Stimulated activated CD8-positive, alpha-beta memory T cell treated with anti-CD3 and anti-CD28 coated beads, Interleukin-4, amount 100 ng/mL, for 48 hours (primary cell): ENCODE measurements at regions not wholly inside any gene's neighbourhood (a gene's known extent, or its start where the extent isn't known, plus 50 kb on each side); places are given as distances from the start of the nearest gene placed in this dataset.

Experiments used
- DNase-seq: peaks from one replicate; pipeline ENCODE4 v3.0.0-alpha.2; 2020

DNA sequence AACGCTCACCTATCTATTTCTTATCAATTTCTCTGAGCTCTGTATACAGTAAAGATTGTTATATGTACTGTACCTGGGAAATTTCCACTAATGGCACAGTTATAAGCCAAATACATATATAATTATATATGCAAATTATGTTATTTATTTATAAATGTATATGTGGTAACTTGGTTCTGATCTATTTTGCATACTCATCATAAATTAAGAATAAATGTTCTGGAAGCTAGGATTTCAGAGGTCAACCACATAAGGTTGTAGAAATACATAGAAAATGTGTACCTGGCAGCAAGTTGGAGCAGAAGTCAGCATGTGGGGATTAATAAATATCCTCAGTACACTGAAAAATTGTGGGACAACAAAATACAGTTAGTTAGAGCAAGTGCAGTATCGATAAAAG, 353.7 kb upstream of the ZNF521 start:
- DNase-seq: no peak

DNA sequence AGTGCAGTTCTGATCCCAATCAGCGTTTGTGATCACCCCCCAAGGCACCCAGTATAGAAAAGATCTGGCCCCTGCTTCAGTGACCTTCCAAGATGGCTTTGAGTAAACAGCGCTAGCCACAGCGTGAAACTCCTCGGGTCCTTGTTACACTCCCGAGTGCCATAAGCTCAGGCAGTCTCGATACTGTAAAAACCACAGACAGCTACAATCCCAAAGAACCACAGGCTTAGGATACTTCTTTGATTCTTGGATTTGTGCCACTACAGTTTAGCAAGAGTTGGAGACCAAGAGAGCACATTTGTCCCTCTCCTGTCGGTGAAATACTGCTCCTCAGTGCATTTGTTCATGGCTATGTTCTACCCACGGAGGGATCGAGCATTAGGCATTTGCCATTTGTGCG, 352.5 kb upstream of the ZNF521 start:
- DNase-seq: no peak

DNA sequence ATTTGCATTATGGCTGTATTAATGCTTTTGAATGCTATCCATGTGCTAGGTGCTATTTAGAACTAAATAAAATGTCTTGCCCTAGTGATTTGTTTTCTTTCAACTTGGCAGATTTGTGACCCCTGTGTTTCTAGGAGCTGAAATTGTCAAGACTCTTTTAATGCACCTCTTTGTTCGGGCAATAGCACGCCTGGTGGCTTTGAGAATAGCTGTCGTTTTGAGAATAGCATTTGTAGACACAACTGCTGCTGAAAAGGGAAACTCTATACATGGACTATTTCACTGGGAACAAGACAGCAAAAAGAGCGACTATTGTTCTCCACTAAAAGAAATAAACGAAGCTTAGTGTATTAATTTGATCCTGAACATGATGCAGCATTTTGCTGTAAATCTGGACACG, 352.1 kb upstream of the ZNF521 start:
- no peak for DNase-seq

DNA sequence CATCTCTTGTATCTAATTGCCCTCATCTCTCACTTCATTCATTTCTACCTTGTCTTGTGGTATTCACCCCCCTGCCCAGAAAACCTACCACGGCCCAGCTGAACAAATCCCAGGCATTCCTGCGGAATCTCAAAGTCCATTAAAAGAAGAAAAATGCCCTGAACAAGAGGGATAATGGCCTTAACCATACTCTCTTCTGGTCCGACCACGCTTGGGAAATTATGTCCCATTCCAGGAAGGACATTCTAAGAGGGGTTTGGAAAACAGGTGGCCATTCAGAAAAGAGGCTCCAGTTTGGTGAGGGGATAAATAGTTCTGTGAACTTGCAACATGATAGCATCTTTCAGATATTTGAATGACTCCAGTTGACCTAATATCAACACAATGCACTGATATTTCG, 349.9 kb upstream of the ZNF521 start:
- DNase-seq: no peak

DNA sequence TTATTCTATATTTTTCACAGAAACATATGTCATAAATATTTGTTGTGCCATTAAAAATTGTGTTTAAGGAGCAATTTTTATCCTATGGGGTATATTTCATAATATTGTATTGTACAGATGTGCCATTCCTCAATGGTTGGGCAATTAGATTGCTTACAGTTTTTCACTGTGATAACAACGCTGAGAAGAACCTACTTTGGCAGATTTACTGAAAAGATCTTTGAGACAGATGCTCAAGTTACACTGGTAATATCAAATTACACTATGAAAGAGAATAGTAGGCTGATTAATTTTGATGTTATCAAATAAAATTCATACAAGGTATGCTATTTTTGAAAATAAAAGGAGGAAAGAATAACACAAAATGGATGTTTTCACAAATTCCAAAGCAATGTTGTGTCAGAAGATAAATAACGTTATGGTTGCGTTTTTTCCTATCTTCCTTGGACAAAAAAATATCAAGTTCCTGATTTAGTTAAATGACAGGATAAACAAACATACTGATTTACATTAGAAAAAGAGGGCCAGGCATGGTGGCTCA, 335.1 kb upstream of the ZNF521 start:
- DNase-seq: no peak

DNA sequence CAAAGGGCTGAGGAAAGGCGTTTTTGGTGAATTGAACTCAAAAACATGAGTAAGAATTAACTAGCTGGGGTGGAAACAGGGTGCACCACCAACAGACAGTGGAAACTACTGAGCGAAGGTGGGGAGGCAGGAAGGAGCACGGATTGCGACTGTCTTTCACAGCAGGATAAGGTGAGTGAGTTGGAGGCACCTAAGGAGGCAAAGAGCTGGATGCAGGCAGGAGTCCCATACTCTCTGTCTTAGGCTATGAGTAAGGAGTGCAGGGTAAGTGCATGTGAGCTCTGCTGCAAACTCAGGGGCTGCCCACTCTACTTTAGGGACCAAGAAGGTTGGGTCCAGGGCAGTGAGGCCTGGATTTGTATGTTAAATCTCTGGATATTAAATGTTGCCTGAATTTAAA, 333.1 kb upstream of the ZNF521 start:
- DNase-seq: no peak

DNA sequence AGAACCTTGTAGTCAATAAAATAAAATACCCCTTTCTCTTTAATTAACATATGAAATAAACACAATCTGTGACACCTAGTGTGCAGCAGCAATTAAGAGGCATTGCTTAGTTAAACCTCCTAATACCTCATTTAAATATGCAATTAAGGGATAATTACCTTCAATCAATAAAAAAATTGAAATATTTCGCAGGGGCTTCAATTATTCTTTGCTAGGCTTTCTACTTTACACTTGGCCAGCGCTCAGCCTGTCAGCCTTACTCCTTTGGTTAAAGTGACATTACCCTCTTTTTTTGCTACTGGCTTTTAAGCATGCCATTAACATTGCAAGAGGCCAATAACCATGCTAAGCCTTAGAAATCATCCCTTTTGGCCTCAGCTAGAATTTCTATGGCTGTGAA, 327.5 kb upstream of the ZNF521 start:
- no peak for DNase-seq

DNA sequence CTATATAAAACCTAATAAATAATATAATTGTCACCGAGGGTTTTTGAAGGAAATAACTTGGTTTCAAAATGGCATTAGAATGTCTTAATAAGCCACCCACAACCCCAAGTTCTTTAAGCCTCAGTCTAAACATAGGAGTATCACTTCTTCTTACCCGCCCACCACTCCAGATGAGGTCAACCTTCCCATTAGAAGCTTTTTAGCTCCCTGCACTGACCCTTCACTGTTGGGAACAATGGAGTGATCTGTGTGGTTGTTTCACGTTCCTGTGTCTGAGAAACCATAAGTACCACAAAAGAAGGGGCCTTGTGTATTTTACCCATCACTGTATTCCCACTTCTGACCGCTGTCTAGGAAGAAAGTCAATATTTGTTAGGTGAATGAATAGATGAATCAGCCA, 326.3 kb upstream of the ZNF521 start:
- no peak for DNase-seq

DNA sequence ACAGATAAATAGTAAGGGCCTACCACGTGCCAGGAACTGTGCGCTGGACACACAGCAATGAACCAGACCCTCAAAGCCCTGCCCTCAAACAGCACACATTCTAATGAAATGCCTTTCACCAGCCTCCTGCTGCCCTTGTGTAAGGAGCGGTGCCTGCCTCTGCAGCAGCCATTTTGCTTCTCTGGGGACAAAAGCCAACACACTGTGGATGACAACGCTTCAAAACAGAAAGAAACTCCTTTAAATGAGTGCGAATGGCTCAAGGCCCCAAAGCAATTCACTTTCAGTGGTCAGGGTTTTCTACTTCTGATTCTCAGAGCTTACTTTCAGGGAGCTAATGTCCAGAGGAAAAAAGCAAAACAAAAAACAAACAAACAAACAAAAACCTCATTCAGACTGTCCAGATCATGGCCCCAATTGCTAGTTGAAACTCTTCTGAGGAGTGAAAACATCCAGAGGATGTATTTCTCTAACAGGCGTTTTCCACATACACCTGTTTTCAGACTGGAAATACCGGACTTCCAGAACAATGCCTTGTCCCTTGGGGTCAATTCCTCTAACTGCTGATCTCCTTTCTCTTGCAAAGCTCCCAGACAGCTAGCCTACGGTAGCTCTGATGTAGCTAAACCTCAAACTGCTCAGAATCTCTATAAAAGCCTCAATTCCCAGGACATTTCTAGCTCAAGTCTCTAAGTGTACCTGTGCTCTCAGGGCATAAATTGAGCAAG, 323.3 kb upstream of the ZNF521 start:
- no peak for DNase-seq

DNA sequence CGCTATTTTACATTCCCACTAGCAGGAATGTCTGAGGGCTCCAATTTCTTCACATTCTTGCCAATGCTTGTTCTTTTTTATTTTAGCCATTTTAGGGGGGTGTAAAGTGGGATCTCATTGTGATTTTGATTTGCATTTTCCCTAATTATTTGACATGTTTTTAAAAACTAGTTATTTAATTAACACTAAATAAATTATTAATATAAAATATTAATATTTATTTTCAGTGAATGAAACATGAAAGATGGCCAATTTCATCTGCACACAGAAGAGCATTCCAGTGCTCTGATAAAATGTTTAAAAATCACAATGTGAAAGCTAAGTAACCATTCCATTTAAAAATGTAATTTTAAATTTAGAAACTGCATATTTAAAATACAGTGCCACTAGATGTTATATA, 322.2 kb upstream of the ZNF521 start:
- no peak for DNase-seq

DNA sequence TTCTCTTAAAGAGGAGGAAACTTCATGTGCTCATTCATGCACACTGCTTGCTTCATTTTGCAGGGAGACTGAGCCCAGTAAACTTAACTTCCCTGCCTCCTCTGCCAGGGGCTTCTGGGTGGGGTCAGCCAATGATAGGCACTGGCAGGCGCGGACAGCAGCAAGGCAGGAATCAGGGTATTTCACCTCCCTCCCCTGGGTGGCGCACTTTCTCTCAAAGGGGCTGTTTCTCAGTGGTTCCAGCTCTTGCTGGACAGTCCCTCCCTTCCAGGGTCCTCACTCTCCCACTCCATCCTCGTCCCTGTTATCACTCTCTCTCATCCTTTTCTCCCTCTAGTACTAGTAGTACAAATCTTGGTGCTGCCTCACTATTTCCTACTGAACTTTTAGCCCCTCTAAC, 320.5 kb upstream of the ZNF521 start:
- DNase-seq: no peak

DNA sequence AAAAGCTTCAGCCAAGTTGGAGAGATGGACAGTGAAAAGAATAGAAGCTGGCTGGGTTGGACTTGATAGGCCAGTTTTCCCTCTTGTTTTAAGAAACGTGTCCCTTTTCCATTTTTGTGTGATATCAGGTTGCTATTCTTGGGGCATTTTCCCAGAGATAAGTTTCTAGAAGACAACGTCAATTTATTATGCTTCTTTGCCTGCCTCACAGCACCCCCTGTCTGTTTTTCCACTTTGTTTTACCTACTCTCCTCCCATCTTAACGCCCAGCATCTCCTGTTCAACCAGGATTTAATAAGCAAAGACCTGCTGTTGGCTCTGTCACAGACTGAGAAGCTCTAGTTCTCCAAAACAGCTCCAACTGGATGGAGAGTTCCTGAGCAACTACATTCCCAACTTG, 317.8 kb upstream of the ZNF521 start:
- no peak for DNase-seq

DNA sequence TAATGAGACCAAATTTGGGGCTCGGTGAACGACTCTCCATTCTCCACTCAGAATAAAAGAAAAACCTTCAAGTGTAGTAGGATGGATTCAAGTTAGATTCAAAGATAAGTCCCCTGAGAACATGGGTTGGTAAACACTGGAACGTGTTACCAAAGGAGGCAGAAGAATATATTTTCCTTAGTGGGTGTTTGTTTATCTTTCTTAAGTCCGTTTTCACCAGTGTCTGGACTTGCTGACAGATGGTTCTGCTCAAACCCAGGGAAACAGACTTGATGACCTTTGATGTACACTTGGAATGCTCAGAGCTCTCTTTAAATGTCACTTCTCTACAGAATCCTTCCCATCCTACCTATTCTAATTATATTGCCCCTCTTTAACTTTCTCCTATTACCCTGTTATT, 310.3 kb upstream of the ZNF521 start:
- DNase-seq: no peak

DNA sequence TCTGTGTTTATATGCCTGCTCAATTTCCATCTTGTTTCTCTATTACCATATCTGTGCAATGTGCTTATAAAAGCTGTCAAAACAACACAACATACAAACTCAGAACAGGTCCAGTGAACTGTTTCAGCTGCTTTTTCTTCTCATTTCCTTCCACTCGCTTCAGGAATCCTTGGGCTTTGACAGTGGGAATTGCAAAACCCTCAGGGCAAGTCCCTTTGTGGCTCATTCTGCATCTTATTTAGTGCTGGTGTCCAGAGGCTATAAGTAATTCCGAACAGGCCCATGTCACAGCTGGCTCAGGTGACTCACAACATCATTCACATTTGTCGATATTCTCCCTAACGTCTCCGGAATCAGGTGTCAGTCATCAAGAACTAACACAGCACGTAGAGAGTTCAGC, 309.9 kb upstream of the ZNF521 start:
- no peak for DNase-seq

DNA sequence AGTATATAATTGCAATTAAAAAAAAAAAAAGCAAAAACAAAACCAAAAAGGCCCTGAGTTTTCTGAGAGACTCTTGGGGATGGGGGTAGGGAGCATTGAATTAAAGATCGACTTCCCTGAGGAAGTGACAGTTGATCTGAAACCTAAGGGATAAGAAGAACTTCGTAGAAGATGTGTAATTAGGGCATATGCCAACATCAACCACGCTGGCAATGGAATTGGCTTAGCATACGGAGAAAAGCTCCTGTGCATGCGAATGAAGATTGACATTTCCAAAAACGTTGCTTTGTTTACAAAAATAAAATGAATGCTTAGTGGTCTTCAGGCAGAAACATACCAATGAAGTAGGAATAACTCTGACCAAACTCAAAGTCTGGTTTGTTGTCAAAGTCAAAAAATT, 307.6 kb upstream of the ZNF521 start:
- no peak for DNase-seq

DNA sequence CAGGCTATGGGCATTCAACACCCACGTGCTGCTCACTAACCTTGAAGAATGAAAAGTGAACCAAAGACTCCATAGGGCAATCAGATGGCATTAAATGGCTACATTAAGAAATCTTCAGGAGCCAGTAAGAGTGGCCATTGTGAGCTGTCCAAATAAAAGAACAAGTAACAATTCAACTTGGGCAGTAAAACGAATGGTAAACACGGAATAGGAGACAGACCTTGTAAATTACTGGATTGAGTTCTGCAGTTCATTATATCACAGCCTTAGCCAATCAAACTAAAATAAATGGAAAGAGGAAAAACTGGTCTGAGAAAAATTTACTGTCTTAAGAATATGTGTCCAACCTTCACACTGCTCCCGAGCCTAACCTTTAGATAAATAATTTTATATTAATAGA, 306.5 kb upstream of the ZNF521 start:
- no peak for DNase-seq

DNA sequence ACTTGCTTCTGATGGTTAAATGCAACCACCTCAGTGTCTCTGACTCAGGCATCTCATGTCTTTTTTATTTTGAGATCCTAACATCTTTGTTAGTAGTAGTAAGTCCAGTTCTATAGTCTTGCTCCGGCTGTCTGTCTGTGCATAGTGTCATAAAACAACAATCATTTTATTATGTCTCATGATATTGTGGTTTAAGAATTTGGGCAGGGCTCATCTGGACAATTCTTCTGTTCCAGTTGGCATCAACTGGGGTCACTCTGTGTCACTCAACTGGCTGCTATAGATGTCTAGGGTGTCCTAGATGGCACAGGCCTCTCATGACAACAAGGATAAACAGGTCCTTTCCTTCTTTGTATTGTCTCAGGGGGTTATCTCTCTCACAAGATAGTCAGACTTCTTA, 299.6 kb upstream of the ZNF521 start:
- DNase-seq: no peak

DNA sequence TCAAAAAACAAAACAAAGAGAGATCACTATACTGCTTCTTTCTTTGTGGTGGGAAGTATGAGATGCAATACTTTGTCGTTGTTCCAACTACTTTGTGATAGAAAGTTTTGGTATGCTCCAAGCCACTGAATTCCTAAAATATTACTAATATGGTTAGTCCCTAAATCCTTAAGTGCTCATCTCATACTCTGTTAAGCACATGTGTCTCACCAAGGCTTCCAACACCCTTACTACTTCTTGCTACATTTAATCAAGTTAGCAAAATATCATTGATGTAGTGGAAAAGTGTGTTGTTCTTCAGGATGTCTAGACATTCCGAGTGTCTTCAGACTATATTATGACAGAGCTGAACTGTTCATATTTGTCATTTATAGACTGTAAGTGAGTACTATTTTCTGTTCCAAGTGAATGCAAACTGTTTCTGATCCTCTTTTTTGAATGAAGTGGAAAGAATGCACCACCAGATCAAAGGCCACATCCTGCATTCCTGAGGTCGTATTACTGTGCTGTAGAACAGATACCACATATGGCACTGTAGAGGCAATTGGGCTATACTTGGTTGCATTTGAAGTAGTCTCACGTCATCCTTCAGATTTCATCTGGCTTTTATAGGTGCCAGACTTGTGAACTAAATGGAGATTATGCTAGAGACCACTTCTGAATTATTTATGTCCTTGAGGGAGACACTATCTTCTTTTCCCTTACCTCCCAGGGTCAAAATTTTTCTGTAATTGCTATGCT, 298.4 kb upstream of the ZNF521 start:
- no peak for DNase-seq

DNA sequence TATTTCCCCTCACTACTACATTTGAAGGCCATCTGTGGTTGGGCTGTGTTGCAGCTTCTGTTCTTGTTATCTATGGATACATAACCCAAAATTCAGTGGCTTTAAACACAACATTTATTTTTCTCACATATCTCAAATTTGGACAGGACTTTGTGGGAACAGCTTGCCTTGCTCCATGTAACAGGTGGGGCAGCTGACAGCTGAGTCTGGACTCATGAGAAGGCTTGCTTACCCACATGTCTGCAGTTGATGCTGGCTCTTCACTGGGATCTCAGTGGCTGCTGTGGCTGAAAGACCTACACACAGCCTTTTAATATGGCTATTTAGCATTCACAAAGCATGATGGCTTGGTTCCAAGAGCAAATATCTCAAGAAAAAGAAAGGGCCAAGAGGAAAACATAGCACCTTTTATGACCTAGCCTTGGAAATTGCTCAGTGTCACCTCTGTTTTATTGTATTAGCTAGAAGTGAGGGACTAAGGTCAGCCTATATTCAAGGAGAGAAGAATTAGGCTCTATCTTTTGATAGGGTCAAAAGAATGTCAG, 296.8 kb upstream of the ZNF521 start:
- DNase-seq: no peak

DNA sequence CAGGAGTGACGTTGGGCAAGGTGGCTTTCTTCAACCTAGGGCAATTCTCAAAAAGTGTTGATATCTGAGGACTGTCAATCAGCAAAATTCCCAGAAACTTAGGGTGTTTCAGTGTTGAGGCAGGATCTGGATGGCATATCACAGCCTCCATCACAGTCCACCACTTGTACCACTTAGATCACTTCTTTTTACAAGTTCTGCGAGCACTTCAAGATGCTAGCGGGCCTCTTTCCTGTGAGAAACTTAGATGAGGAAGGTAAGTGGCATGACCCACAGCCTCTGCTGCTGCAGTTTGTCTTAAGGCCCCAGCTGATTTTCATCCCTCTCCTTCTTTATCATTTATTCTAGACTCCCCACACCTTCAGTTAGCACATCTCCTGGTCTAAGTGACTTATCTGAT, 295.4 kb upstream of the ZNF521 start:
- DNase-seq: no peak

DNA sequence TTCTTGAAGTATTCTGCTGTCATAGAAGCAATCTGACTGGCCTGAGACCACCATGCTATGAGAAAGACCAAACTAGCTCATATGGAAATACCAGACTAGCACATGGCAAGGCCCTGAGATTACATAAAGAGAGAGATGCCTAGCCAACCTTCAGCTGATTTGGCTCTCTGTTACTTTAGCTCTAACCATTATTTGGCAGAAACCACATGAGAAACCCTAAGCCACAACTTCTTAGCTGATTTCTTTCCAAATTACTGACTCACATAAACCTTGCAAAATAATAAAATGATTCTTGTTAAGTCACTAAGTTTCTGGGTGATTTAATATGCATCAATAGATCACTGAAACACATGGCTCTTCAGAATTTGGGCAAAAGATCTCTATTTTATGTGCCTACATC, 295.0 kb upstream of the ZNF521 start:
- no peak for DNase-seq

DNA sequence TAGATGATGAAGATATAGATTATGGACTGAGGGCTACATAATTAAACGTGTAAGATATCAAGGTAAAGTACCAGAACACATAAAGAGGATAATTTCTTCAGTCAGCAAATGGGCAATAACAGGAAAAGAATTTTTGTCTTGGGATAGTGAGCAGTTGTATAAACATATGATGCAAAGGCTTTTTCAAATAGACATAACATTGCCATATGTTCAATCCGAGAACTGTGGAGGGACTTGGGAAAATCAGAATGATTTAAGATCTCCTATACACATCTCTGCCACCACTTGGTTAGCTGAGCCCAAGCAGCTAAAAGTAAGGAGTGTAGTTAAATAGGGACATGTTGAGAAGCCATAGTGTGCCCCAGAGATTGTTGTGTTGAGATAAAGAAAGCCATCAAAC, 287.6 kb upstream of the ZNF521 start:
- DNase-seq: no peak

DNA sequence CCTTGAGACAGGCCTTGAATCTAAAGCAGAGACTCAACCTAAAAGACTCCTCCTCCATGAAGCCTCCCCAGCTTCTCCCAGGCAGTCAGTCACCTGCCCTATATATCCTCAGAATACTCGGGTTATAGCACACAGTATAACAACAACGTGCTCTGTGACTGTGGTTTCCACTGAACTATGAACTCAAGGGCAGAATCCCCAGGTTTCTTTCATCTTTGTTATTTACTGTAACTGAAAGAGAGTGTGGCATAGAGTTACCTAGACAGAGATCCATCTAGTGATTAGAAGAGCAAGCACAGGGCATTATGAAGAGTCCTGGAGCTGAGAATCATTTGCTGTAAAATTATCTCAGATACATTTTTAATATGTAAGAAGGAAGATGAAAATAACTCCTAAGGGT, 281.6 kb upstream of the ZNF521 start:
- DNase-seq: no peak

DNA sequence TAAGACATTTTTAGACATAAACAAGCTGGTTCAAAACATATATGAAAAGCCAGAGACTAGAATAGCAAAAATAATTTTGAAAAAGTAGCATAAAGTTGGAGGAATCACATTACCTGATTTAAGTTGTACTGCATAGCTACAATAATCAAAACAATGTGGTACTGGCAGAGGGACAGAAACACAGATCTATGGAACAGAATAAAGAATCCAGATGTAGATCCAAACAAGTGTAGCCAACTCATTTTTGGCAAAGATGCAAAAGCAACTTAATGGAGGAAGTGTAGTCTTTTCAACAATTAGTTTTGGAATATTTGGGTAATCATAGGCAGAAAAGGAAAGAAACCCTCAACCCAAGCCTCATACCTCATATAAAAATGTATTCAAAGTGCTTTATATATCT, 278.7 kb upstream of the ZNF521 start:
- DNase-seq: no peak
